ENCODE measurements at regions not wholly inside any gene's neighbourhood (a gene's known extent, or its start where the extent isn't known, plus 50 kb on each side); places are given as distances from the start of the nearest gene placed in this dataset.

GRCh38 chr10:52703898-52704297 is 68.7 kb downstream of the MBL2 start:
- Histone ChIP-seq H3K9ac (ENCODE audit: insufficient read length) (no peak overlapping the region), H3K27ac (no peak overlapping the region)
- no peak for DNase-seq (ENCODE audit: low read depth, low spot score)

GRCh38 chr10:52706332-52707070 is 66.1 kb downstream of the MBL2 start:
- Histone ChIP-seq H3K4me3 (no peak overlapping the region), H3K36me3 (ENCODE audit: insufficient read depth, low read length) (no peaks in the 10 kb centered on the region), H3K9me3 (ENCODE audit: low read depth, low read length) (no peaks in the 10 kb centered on the region), H3K9ac (ENCODE audit: insufficient read length) (no peak overlapping the region), H3K27ac (no peak overlapping the region)
- TF ChIP-seq EZH2 (IDR thresholded peaks at IDR 0.05) (no peak), FOXP2 (optimal IDR thresholded peaks at IDR 0.05; ENCODE audit: control extremely low read depth, extremely low read length, insufficient read depth) (no peak), POLR2AphosphoS5 (IDR thresholded peaks at IDR 0.05; ENCODE audit: borderline replicate concordance, low read depth, low read length) (no peak)
- DNase-seq (ENCODE audit: low read depth, low spot score): no peak

More at GRCh38 chr10:52703898-52704297, 68.7 kb downstream of the MBL2 start:
- Histone ChIP-seq H3K36me3 (ENCODE audit: insufficient read depth, low read length) (no peaks in the 10 kb centered on the region), H3K9me3 (ENCODE audit: low read depth, low read length) (no peaks in the 10 kb centered on the region), H3K4me3 (peak overlapping the region; percentile 45)
- TF ChIP-seq FOXP2 (optimal IDR thresholded peaks at IDR 0.05; ENCODE audit: control extremely low read depth, extremely low read length, insufficient read depth): no peak
- no peak for TF ChIP-seq POLR2AphosphoS5 (IDR thresholded peaks at IDR 0.05; ENCODE audit: borderline replicate concordance, low read depth, low read length)
- TF ChIP-seq EZH2 (IDR thresholded peaks at IDR 0.05): no peak
